Body of pancreas (tissue), 4 donors: ENCODE measurements at regions not wholly inside any gene's neighbourhood (a gene's known extent, or its start where the extent isn't known, plus 50 kb on each side); places are given as distances from the start of the nearest gene placed in this dataset.

Source experiments
- CTCF ChIP-seq, 7 experiments: fragments of 450-650 bp in 4 of 7; fragments of 200-600 bp in 3 of 7; sonication (generic) in 3 of 7; IDR thresholded peaks; one replicate each; pipeline ENCODE4 v1.5.1; 2016 to 2019; ENCODE audit warnings: antibody characterized with exemption in 7 of 7
- POLR2A ChIP-seq, 3 donors: fragments of 450-650 bp; IDR thresholded peaks; one replicate each; pipeline ENCODE4 v1.6.1; 2016; ENCODE audit warnings: antibody characterized with exemption in 3 of 3, mild to moderate bottlenecking in 2 of 3

DNA sequence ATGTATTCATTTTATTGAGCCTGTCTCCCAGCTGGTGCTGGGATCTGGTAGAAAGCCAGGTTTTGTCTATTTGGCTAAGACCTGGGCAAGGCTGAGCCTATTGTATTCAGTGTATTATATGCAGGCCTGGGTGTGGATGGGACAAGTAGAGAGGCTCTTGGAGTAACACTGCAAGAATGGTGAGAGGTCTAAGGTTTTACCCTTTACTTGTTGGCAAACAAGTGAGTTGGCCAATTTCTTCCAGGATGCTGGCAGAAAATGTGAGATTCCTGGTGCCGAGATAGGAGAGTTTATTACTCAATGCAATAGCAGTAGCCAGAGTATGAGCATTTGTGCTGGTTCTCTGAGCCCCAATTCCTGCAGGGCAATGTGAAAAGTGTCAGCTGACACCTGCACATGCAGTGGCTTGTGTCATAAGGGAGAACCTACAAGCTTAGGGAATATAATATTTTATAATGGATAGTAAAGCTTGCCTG is 141.7 kb upstream of the PRLR start:
- TF ChIP-seq CTCF (IDR thresholded peaks at IDR 0.05) (no peak), POLR2A (IDR thresholded peaks at IDR 0.05) (no peak)
